Neural progenitor cell (in vitro differentiated cells): ENCODE measurements at regions not wholly inside any gene's neighbourhood (a gene's known extent, or its start where the extent isn't known, plus 50 kb on each side); places are given as distances from the start of the nearest gene placed in this dataset.

Experiments used
- DNase-seq: peaks from one replicate; pipeline ENCODE4 v3.0.0-alpha.2; 2016; ENCODE audit warnings: low spot score
- H2AFZ ChIP-seq: fragments of 200-600 bp; sonication (generic); replicated peaks from 2 replicates; pipeline ENCODE4 v1.6.1; 2016; ENCODE audit warnings: antibody characterized with exemption
- H3F3A ChIP-seq: fragments of 200-600 bp; sonication (generic); 2 replicates; pipeline ENCODE4 v1.6.1; 2016; ENCODE audit warnings: antibody characterized with exemption, low read depth
- H3K27ac ChIP-seq: fragments of 200-600 bp; sonication (generic); 2 replicates; pipeline ENCODE4 v1.5.1; 2016; ENCODE audit warnings: mild to moderate bottlenecking
- H3K27me3 ChIP-seq: fragments of 200-600 bp; sonication (generic); 2 replicates; pipeline ENCODE4 v1.6.1; 2016; ENCODE audit warnings: mild to moderate bottlenecking, moderate library complexity
- H3K36me3 ChIP-seq: fragments of 200-600 bp; sonication (generic); 2 replicates; pipeline ENCODE4 v1.5.1; 2016
- H3K4me1 ChIP-seq: fragments of 200-600 bp; sonication (generic); 2 replicates; pipeline ENCODE4 v1.6.1; 2016; ENCODE audit warnings: mixed run types
- H3K4me2 ChIP-seq: fragments of 200-600 bp; sonication (generic); 2 replicates; pipeline ENCODE4 v1.6.1; 2016
- H3K4me3 ChIP-seq: fragments of 200-600 bp; sonication (generic); 2 replicates; pipeline ENCODE4 v1.5.1; 2016
- H3K79me2 ChIP-seq: fragments of 200-600 bp; sonication (generic); 2 replicates; pipeline ENCODE4 v1.6.1; 2016; ENCODE audit warnings: low read depth
- H3K9ac ChIP-seq: fragments of 200-600 bp; sonication (generic); 2 replicates; pipeline ENCODE4 v1.6.1; 2016
- H3K9me3 ChIP-seq: fragments of 200-600 bp; sonication (generic); 2 replicates; pipeline ENCODE4 v1.5.1; 2016; ENCODE audit warnings: low read depth
- H4K20me1 ChIP-seq: fragments of 200-600 bp; sonication (generic); 2 replicates; pipeline ENCODE4 v1.6.1; 2016; ENCODE audit warnings: low read depth
- H3K27ac Mint-ChIP-seq: 3 replicates; pipeline ENCODE4 v1.8.0; 2021; ENCODE audit warnings: mixed read lengths
- H3K27me3 Mint-ChIP-seq: 2 replicates; pipeline ENCODE4 v1.8.0; 2022; ENCODE audit warnings: low read depth, mild to moderate bottlenecking, inconsistent platforms, moderate library complexity, mixed read lengths; ENCODE audit not compliant: insufficient read depth
- H3K36me3 Mint-ChIP-seq: 3 replicates; pipeline ENCODE4 v1.8.0; 2021; ENCODE audit warnings: mixed read lengths
- H3K4me1 Mint-ChIP-seq: 3 replicates; pipeline ENCODE4 v1.8.0; 2021; ENCODE audit warnings: mixed read lengths
- H3K4me3 Mint-ChIP-seq: 3 replicates; pipeline ENCODE4 v1.8.0; 2021; ENCODE audit warnings: mild to moderate bottlenecking, moderate library complexity, mixed read lengths
- H3K9me3 Mint-ChIP-seq: 3 replicates; pipeline ENCODE4 v1.8.0; 2020; ENCODE audit warnings: mixed read lengths
- EZH2 ChIP-seq: fragments of 200-600 bp; sonication (generic); IDR thresholded peaks from 2 replicates; pipeline ENCODE4 v1.6.1; 2017; ENCODE audit warnings: antibody characterized with exemption, mild to moderate bottlenecking, moderate library complexity
- EZH2phosphoT487 ChIP-seq: fragments of 200-600 bp; sonication (generic); IDR thresholded peaks from 2 replicates; pipeline ENCODE4 v1.6.1; 2017; ENCODE audit warnings: antibody characterized with exemption
- TF ChIP-seq, protein P1 (sequence below): fragments of 200-600 bp; sonication (generic); IDR thresholded peaks from 2 replicates; pipeline ENCODE4 v1.5.1; 2017; ENCODE audit warnings: antibody characterized with exemption, mild to moderate bottlenecking

DNA sequence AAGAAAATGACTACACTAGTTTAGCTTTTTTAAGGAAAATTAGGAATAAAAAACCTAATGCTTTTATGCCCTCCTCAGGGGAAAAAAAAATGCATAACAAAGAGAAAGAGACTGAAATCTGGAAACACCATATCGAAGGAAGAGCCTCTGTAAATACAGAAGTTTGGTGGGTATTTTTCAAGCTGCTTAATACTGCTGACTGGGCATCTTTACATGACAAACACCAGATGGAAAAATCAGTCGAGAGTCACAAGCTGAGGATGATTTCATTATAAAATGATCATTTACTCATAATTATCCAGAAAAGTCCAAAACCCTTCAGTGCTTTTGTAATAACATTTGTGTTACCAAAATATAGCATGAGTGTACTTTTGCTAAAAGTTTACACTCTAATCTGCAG is 1600.7 kb upstream of the ACVR2A start:
- Mint-ChIP-seq H3K27ac (no peak overlapping the region), H3K4me1 (peaks cover 6% of the 10 kb centered on the region), H3K9me3 (no peaks in the 10 kb centered on the region), H3K4me3 (no peak overlapping the region), H3K27me3 (no peaks in the 10 kb centered on the region), H3K36me3 (no peaks in the 10 kb centered on the region)
- H3K36me3 ChIP-seq, result no peaks in the 10 kb centered on the region
- H3K9me3 ChIP-seq, result no peaks in the 10 kb centered on the region
- no peak overlapping the region for H3K4me2 ChIP-seq
- no peak overlapping the region for H3K9ac ChIP-seq
- no peak overlapping the region for H3K27ac ChIP-seq
- no peaks in the 10 kb centered on the region for H3K27me3 ChIP-seq
- H3K79me2 ChIP-seq, result no peaks in the 10 kb centered on the region
- no peaks in the 10 kb centered on the region for H3K4me1 ChIP-seq
- H3F3A ChIP-seq, result no peaks in the 10 kb centered on the region
- no peak for DNase-seq
- H3K4me3 ChIP-seq, result no peak overlapping the region
- no peaks in the 10 kb centered on the region for H4K20me1 ChIP-seq
- TF ChIP-seq, protein P1, sequence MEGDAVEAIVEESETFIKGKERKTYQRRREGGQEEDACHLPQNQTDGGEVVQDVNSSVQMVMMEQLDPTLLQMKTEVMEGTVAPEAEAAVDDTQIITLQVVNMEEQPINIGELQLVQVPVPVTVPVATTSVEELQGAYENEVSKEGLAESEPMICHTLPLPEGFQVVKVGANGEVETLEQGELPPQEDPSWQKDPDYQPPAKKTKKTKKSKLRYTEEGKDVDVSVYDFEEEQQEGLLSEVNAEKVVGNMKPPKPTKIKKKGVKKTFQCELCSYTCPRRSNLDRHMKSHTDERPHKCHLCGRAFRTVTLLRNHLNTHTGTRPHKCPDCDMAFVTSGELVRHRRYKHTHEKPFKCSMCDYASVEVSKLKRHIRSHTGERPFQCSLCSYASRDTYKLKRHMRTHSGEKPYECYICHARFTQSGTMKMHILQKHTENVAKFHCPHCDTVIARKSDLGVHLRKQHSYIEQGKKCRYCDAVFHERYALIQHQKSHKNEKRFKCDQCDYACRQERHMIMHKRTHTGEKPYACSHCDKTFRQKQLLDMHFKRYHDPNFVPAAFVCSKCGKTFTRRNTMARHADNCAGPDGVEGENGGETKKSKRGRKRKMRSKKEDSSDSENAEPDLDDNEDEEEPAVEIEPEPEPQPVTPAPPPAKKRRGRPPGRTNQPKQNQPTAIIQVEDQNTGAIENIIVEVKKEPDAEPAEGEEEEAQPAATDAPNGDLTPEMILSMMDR, result no peak
- TF ChIP-seq EZH2phosphoT487 (no peak), EZH2 (no peak)
- H2AFZ ChIP-seq, result no peak overlapping the region

DNA sequence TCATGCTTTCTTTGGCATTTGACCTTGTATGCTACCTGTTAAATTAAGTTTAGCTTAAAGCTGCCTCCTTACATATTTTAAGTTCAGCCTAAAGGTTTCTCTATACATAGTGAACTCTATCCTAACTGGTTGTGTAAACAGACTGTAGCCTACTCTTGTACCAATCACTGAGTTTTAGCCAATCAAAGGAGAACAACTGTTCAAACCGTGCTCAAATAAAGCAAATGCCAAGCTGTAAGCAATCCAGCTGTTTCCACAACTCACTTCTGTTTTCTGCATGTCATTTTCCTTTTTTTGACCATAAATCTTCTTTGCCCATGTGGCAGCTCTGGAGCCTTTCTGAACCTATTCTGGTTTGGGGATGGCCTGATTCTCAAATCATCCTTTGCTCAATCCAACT is 1603.8 kb upstream of the ACVR2A start:
- Histone ChIP-seq H3K9me3 (no peaks in the 10 kb centered on the region), H3F3A (no peaks in the 10 kb centered on the region), H3K36me3 (no peaks in the 10 kb centered on the region), H3K79me2 (no peaks in the 10 kb centered on the region), H3K9ac (no peak overlapping the region), H3K27ac (no peak overlapping the region), H2AFZ (no peak overlapping the region), H4K20me1 (no peaks in the 10 kb centered on the region), H3K27me3 (no peaks in the 10 kb centered on the region), H3K4me2 (no peak overlapping the region), H3K4me3 (no peak overlapping the region), H3K4me1 (no peaks in the 10 kb centered on the region)
- no peaks in the 10 kb centered on the region for H3K9me3 Mint-ChIP-seq
- H3K36me3 Mint-ChIP-seq, result no peaks in the 10 kb centered on the region
- no peak overlapping the region for H3K27ac Mint-ChIP-seq
- H3K4me1 Mint-ChIP-seq, result peaks cover 13% of the 10 kb centered on the region
- no peak for DNase-seq
- no peak for TF ChIP-seq EZH2
- TF ChIP-seq, protein P1, result no peak
- no peak for TF ChIP-seq EZH2phosphoT487
- no peak overlapping the region for H3K4me3 Mint-ChIP-seq
- no peaks in the 10 kb centered on the region for H3K27me3 Mint-ChIP-seq

DNA sequence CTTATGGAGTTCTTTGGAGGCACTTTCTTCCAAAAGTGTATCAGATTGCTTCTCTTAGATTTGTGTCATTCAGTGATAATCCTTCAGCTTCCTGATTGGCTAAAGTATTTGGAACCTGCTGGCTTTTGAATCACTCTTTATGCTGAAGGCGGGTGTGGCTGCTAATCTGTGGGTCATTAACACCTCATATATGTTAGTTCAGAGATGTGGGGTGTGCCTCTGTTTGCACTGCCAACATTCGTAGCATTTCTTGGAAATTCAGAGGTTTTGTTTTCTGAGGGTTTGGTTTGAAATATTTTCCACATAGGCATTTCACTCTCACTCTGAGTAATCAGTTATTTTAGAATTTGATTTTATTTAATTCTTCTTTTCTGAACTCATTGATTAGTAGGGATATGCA is 1604.4 kb upstream of the ACVR2A start:
- Mint-ChIP-seq H3K4me3 (no peak overlapping the region), H3K27me3 (no peaks in the 10 kb centered on the region), H3K4me1 (peaks cover 13% of the 10 kb centered on the region), H3K27ac (no peak overlapping the region), H3K36me3 (no peaks in the 10 kb centered on the region), H3K9me3 (no peaks in the 10 kb centered on the region)
- no peaks in the 10 kb centered on the region for H3K36me3 ChIP-seq
- H3K27ac ChIP-seq, result no peak overlapping the region
- no peaks in the 10 kb centered on the region for H3F3A ChIP-seq
- no peak overlapping the region for H3K4me3 ChIP-seq
- no peak for DNase-seq
- H4K20me1 ChIP-seq, result no peaks in the 10 kb centered on the region
- H3K4me1 ChIP-seq, result no peaks in the 10 kb centered on the region
- no peak overlapping the region for H2AFZ ChIP-seq
- H3K9me3 ChIP-seq, result no peaks in the 10 kb centered on the region
- H3K9ac ChIP-seq, result no peak overlapping the region
- no peaks in the 10 kb centered on the region for H3K27me3 ChIP-seq
- no peaks in the 10 kb centered on the region for H3K79me2 ChIP-seq
- TF ChIP-seq, protein P1, result no peak
- no peak for TF ChIP-seq EZH2phosphoT487
- TF ChIP-seq EZH2, result no peak
- H3K4me2 ChIP-seq, result no peak overlapping the region
